HEK293 (cell line): ENCODE measurements at regions not wholly inside any gene's neighbourhood (a gene's known extent, or its start where the extent isn't known, plus 50 kb on each side); places are given as distances from the start of the nearest gene placed in this dataset.

Source experiments
- AEBP2 ChIP-seq: fragments of 450-650 bp; formaldehyde crosslinking; IDR thresholded peaks from 2 replicates; pipeline ENCODE4 v1.5.1; 2016; ENCODE audit warnings: missing biosample characterization, missing genetic modification characterization, borderline replicate concordance
- BCL11A ChIP-seq: fragments of 450-650 bp; formaldehyde crosslinking; IDR thresholded peaks from 2 replicates; pipeline ENCODE4 v1.5.1; 2016; ENCODE audit warnings: low read depth, missing biosample characterization, missing genetic modification characterization
- BCL11B ChIP-seq: fragments of 450-650 bp; formaldehyde crosslinking; IDR thresholded peaks from 2 replicates; pipeline ENCODE4 v1.5.1; 2016; ENCODE audit warnings: low read depth, missing biosample characterization, missing genetic modification characterization
- CTCF ChIP-seq: fragments of 450-650 bp; formaldehyde crosslinking; IDR thresholded peaks from 2 replicates; pipeline ENCODE4 v1.5.1; 2016; ENCODE audit warnings: missing biosample characterization, missing genetic modification characterization
- EGR2 ChIP-seq: fragments of 450-650 bp; formaldehyde crosslinking; IDR thresholded peaks from 2 replicates; pipeline ENCODE4 v1.5.1; 2016; ENCODE audit warnings: low read depth, missing biosample characterization, missing genetic modification characterization
- KLF8 ChIP-seq: fragments of 450-650 bp; formaldehyde crosslinking; IDR thresholded peaks from 2 replicates; pipeline ENCODE4 v1.5.1; 2016; ENCODE audit warnings: missing biosample characterization, missing genetic modification characterization
- MZF1 ChIP-seq: fragments of 450-650 bp; formaldehyde crosslinking; IDR thresholded peaks from 2 replicates; pipeline ENCODE4 v1.5.1; 2017; ENCODE audit warnings: missing biosample characterization, missing genetic modification characterization, borderline replicate concordance
- OVOL3 ChIP-seq: fragments of 450-650 bp; formaldehyde crosslinking; IDR thresholded peaks from 2 replicates; pipeline ENCODE4 v1.5.1; 2016; ENCODE audit warnings: missing biosample characterization, missing genetic modification characterization
- SALL2 ChIP-seq: fragments of 450-650 bp; formaldehyde crosslinking; IDR thresholded peaks from 2 replicates; pipeline ENCODE4 v1.5.0; 2017; ENCODE audit warnings: missing biosample characterization, mild to moderate bottlenecking, missing genetic modification characterization, borderline replicate concordance
- SCRT2 ChIP-seq: fragments of 450-650 bp; formaldehyde crosslinking; IDR thresholded peaks from 2 replicates; pipeline ENCODE4 v1.5.1; 2016; ENCODE audit warnings: missing biosample characterization, missing genetic modification characterization
- SETDB1 ChIP-seq: IDR thresholded peaks from one replicate; pipeline ENCODE4 v1.6.1; 2017; ENCODE audit warnings: mild to moderate bottlenecking, low read length, moderate library complexity, mixed read lengths; ENCODE audit not compliant: insufficient read length
- SP7 ChIP-seq: fragments of 450-650 bp; formaldehyde crosslinking; IDR thresholded peaks from 2 replicates; pipeline ENCODE4 v1.5.1; 2016; ENCODE audit warnings: missing biosample characterization, missing genetic modification characterization
- ZBTB1 ChIP-seq: fragments of 450-650 bp; formaldehyde crosslinking; IDR thresholded peaks from 2 replicates; pipeline ENCODE4 v1.5.1; 2016; ENCODE audit warnings: missing biosample characterization, missing genetic modification characterization
- ZBTB48 ChIP-seq: fragments of 450-650 bp; formaldehyde crosslinking; IDR thresholded peaks from 2 replicates; pipeline ENCODE4 v1.5.1; 2016; ENCODE audit warnings: missing biosample characterization, missing genetic modification characterization
- ZNF10 ChIP-seq: fragments of 450-650 bp; formaldehyde crosslinking; IDR thresholded peaks from 2 replicates; pipeline ENCODE4 v1.5.1; 2017; ENCODE audit warnings: missing biosample characterization, missing genetic modification characterization
- ZNF146 ChIP-seq: fragments of 450-650 bp; formaldehyde crosslinking; IDR thresholded peaks from 2 replicates; pipeline ENCODE4 v1.5.1; 2016; ENCODE audit warnings: missing biosample characterization, missing genetic modification characterization
- ZNF16 ChIP-seq: fragments of 450-650 bp; formaldehyde crosslinking; IDR thresholded peaks from 2 replicates; pipeline ENCODE4 v1.5.1; 2016; ENCODE audit warnings: low read depth, missing biosample characterization, missing genetic modification characterization
- ZNF175 ChIP-seq: fragments of 450-650 bp; formaldehyde crosslinking; IDR thresholded peaks from 2 replicates; pipeline ENCODE4 v1.5.1; 2016; ENCODE audit warnings: missing biosample characterization, missing genetic modification characterization
- ZNF211 ChIP-seq: fragments of 450-650 bp; formaldehyde crosslinking; IDR thresholded peaks from 2 replicates; pipeline ENCODE4 v1.5.1; 2016; ENCODE audit warnings: low read depth, missing biosample characterization, missing genetic modification characterization
- ZNF23 ChIP-seq: fragments of 450-650 bp; formaldehyde crosslinking; IDR thresholded peaks from 2 replicates; pipeline ENCODE4 v1.5.1; 2016; ENCODE audit warnings: missing biosample characterization, missing genetic modification characterization, borderline replicate concordance
- ZNF302 ChIP-seq: fragments of 450-650 bp; formaldehyde crosslinking; IDR thresholded peaks from 2 replicates; pipeline ENCODE4 v1.5.1; 2016; ENCODE audit warnings: missing biosample characterization, missing genetic modification characterization, low read depth
- ZNF433 ChIP-seq: fragments of 450-650 bp; formaldehyde crosslinking; IDR thresholded peaks from 2 replicates; pipeline ENCODE4 v1.5.1; 2016; ENCODE audit warnings: missing biosample characterization, missing genetic modification characterization, low read depth
- ZNF501 ChIP-seq: fragments of 450-650 bp; formaldehyde crosslinking; IDR thresholded peaks from 2 replicates; pipeline ENCODE4 v1.5.1; 2016; ENCODE audit warnings: missing biosample characterization, missing genetic modification characterization
- ZNF548 ChIP-seq: fragments of 450-650 bp; formaldehyde crosslinking; IDR thresholded peaks from 2 replicates; pipeline ENCODE4 v1.5.1; 2016; ENCODE audit warnings: missing biosample characterization, missing genetic modification characterization
- ZNF555 ChIP-seq: fragments of 450-650 bp; formaldehyde crosslinking; conservative IDR thresholded peaks from 2 replicates; pipeline ENCODE4 v1.5.1; 2017; ENCODE audit warnings: missing biosample characterization, mild to moderate bottlenecking, missing genetic modification characterization, inconsistent platforms
- ZNF571 ChIP-seq: fragments of 450-650 bp; formaldehyde crosslinking; IDR thresholded peaks from 2 replicates; pipeline ENCODE4 v1.5.0; 2017; ENCODE audit warnings: missing biosample characterization, missing genetic modification characterization
- ZNF623 ChIP-seq: fragments of 450-650 bp; formaldehyde crosslinking; IDR thresholded peaks from 2 replicates; pipeline ENCODE4 v1.5.1; 2016; ENCODE audit warnings: missing biosample characterization, missing genetic modification characterization
- ZNF664 ChIP-seq: fragments of 450-650 bp; formaldehyde crosslinking; IDR thresholded peaks from 2 replicates; pipeline ENCODE4 v1.5.1; 2016; ENCODE audit warnings: missing biosample characterization, missing genetic modification characterization
- ZNF704 ChIP-seq: fragments of 450-650 bp; formaldehyde crosslinking; IDR thresholded peaks from 2 replicates; pipeline ENCODE4 v1.5.1; 2016; ENCODE audit warnings: missing biosample characterization, missing genetic modification characterization
- ZNF747 ChIP-seq: fragments of 450-650 bp; formaldehyde crosslinking; IDR thresholded peaks from 2 replicates; pipeline ENCODE4 v1.5.1; 2016; ENCODE audit warnings: missing biosample characterization, missing genetic modification characterization
- ZNF76 ChIP-seq: fragments of 450-650 bp; formaldehyde crosslinking; IDR thresholded peaks from 2 replicates; pipeline ENCODE4; 2016; ENCODE audit warnings: low read depth, missing biosample characterization, missing genetic modification characterization, borderline replicate concordance
- ZNF768 ChIP-seq: fragments of 450-650 bp; formaldehyde crosslinking; IDR thresholded peaks from 2 replicates; pipeline ENCODE4 v1.5.1; 2018; ENCODE audit warnings: missing biosample characterization, mild to moderate bottlenecking, missing genetic modification characterization
- ZNF830 ChIP-seq: fragments of 450-650 bp; IDR thresholded peaks from 2 replicates; pipeline ENCODE4 v1.5.0; 2018; ENCODE audit warnings: missing biosample characterization, missing genetic modification characterization, low read depth, mild to moderate bottlenecking, moderate library complexity
- ZNF843 ChIP-seq: fragments of 450-650 bp; formaldehyde crosslinking; IDR thresholded peaks from 2 replicates; pipeline ENCODE4 v1.5.1; 2016; ENCODE audit warnings: missing biosample characterization, missing genetic modification characterization
- ZSCAN23 ChIP-seq: fragments of 450-650 bp; formaldehyde crosslinking; IDR thresholded peaks from 2 replicates; pipeline ENCODE4 v1.5.1; 2016; ENCODE audit warnings: missing biosample characterization, missing genetic modification characterization
- TF ChIP-seq, protein P1 (sequence below): fragments of 450-650 bp; formaldehyde crosslinking; IDR thresholded peaks from 2 replicates; pipeline ENCODE4 v1.5.1; 2016; ENCODE audit warnings: missing biosample characterization, missing genetic modification characterization, low read depth
- TF ChIP-seq, protein P2 (sequence below): fragments of 450-650 bp; formaldehyde crosslinking; IDR thresholded peaks from 2 replicates; pipeline ENCODE4 v1.5.1; 2016; ENCODE audit warnings: missing biosample characterization, missing genetic modification characterization

GRCh38 chr10:105726149-105726548 lies 1085.1 kb downstream of the SORCS3 start (continued):
- peak; percentile 89 for TF ChIP-seq ZNF555 (tag by site-specific recombination)
- TF ChIP-seq ZNF211 (tag by site-specific recombination): no peak
- no peak for TF ChIP-seq CTCF
- no peak for TF ChIP-seq ZNF76 (tag by site-specific recombination)
- no peak for TF ChIP-seq SALL2 (tag by site-specific recombination)
- TF ChIP-seq ZNF548: no peak
- no peak for TF ChIP-seq ZNF146 (tag by site-specific recombination)
- TF ChIP-seq EGR2 (tag by site-specific recombination): no peak
- TF ChIP-seq ZNF843 (tag by site-specific recombination): no peak
- TF ChIP-seq ZNF175 (tag by site-specific recombination): no peak
- TF ChIP-seq SETDB1: no peak
- TF ChIP-seq ZBTB1 (tag by site-specific recombination): no peak
- no peak for TF ChIP-seq ZNF23 (tag by site-specific recombination)
- no peak for TF ChIP-seq BCL11A (tag by site-specific recombination)
- no peak for TF ChIP-seq ZNF768 (tag by site-specific recombination)
- TF ChIP-seq ZNF501 (tag by site-specific recombination): no peak
- TF ChIP-seq ZNF830 (tag by site-specific recombination): no peak
- no peak for TF ChIP-seq SP7 (tag by site-specific recombination)
- TF ChIP-seq MZF1: no peak; the same call in 1 of the 2 replicates
- TF ChIP-seq, protein P1, sequence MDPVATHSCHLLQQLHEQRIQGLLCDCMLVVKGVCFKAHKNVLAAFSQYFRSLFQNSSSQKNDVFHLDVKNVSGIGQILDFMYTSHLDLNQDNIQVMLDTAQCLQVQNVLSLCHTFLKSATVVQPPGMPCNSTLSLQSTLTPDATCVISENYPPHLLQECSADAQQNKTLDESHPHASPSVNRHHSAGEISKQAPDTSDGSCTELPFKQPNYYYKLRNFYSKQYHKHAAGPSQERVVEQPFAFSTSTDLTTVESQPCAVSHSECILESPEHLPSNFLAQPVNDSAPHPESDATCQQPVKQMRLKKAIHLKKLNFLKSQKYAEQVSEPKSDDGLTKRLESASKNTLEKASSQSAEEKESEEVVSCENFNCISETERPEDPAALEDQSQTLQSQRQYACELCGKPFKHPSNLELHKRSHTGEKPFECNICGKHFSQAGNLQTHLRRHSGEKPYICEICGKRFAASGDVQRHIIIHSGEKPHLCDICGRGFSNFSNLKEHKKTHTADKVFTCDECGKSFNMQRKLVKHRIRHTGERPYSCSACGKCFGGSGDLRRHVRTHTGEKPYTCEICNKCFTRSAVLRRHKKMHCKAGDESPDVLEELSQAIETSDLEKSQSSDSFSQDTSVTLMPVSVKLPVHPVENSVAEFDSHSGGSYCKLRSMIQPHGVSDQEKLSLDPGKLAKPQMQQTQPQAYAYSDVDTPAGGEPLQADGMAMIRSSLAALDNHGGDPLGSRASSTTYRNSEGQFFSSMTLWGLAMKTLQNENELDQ (tag by site-specific recombination): no peak
- no peak for TF ChIP-seq ZNF747 (tag by site-specific recombination)
- no peak for TF ChIP-seq ZNF571 (tag by site-specific recombination)
- no peak for TF ChIP-seq ZBTB48 (tag by site-specific recombination)
- TF ChIP-seq ZSCAN23 (tag by site-specific recombination): no peak
- TF ChIP-seq ZNF302 (tag by site-specific recombination): no peak
- no peak for TF ChIP-seq SCRT2 (tag by site-specific recombination)
- TF ChIP-seq OVOL3 (tag by site-specific recombination): no peak
- TF ChIP-seq ZNF664 (tag by site-specific recombination): peak; percentile 52; the same call in 1 of the 2 replicates
- no peak for TF ChIP-seq ZNF16 (tag by site-specific recombination)
- TF ChIP-seq, protein P2, sequence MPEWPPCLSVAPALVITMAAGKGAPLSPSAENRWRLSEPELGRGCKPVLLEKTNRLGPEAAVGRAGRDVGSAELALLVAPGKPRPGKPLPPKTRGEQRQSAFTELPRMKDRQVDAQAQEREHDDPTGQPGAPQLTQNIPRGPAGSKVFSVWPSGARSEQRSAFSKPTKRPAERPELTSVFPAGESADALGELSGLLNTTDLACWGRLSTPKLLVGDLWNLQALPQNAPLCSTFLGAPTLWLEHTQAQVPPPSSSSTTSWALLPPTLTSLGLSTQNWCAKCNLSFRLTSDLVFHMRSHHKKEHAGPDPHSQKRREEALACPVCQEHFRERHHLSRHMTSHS (tag by site-specific recombination): no peak
- no peak for TF ChIP-seq AEBP2
- TF ChIP-seq BCL11B (tag by site-specific recombination): no peak
- peak; percentile 72 for TF ChIP-seq ZNF433 (tag by site-specific recombination)
- peak; percentile 73 for TF ChIP-seq ZNF623
- TF ChIP-seq ZNF10 (tag by site-specific recombination): no peak
- TF ChIP-seq ZNF704 (tag by site-specific recombination): no peak
- TF ChIP-seq KLF8: no peak
